ENCODE measurements at regions not wholly inside any gene's neighbourhood (a gene's known extent, or its start where the extent isn't known, plus 50 kb on each side); places are given as distances from the start of the nearest gene placed in this dataset.

GRCh38 chr15:39270934-39271333 is 309.9 kb upstream of the THBS1 start:
- TF ChIP-seq GATA3 (IDR thresholded peaks at IDR 0.05; ENCODE audit: low read depth, low read length) (no peak), GATA2 (IDR thresholded peaks at IDR 0.05; ENCODE audit: low read depth, low read length) (no peak)

All from SH-SY5Y (cell line).